HG03045 (cell line): ENCODE measurements at regions not wholly inside any gene's neighbourhood (a gene's known extent, or its start where the extent isn't known, plus 50 kb on each side); places are given as distances from the start of the nearest gene placed in this dataset.

Source experiments
- ATAC-seq: cut with Tn5 transposase; IDR thresholded peaks from one replicate; pipeline ENCODE4 v1.9.1; 2021; ENCODE audit warnings: mild to moderate bottlenecking, moderate library complexity; ENCODE audit not compliant: unreplicated experiment

GRCh38 chr10:4101918-4102654 lies 317.1 kb upstream of the KLF6 start:
- ATAC-seq = no peak

GRCh38 chr10:4100380-4100779 lies 315.4 kb upstream of the KLF6 start:
- ATAC-seq = no peak

- ATAC-seq = no peak
These were observed 314.2 kb upstream of the KLF6 start for GRCh38 chr10:4099202-4099601.

GRCh38 chr10:4095166-4095917 lies 310.3 kb upstream of the KLF6 start:
- no peak for ATAC-seq

- ATAC-seq = no peak
These were observed 309.7 kb upstream of the KLF6 start for GRCh38 chr10:4094751-4095150.

- no peak for ATAC-seq
These were observed 308.4 kb upstream of the KLF6 start for GRCh38 chr10:4093438-4093837.

GRCh38 chr10:4088354-4089066 lies 303.5 kb upstream of the KLF6 start:
- no peak for ATAC-seq

- ATAC-seq = no peak
These were observed 301.3 kb upstream of the KLF6 start for GRCh38 chr10:4086131-4086898.

- ATAC-seq = no peak
These were observed 298.5 kb upstream of the KLF6 start for GRCh38 chr10:4083509-4084003.

- no peak for ATAC-seq
These were observed 297.9 kb upstream of the KLF6 start for GRCh38 chr10:4082861-4083260.

GRCh38 chr10:4081685-4082111 lies 296.7 kb upstream of the KLF6 start:
- no peak for ATAC-seq

GRCh38 chr10:4080225-4080805 lies 295.3 kb upstream of the KLF6 start:
- no peak for ATAC-seq

- no peak for ATAC-seq
These were observed 294.8 kb upstream of the KLF6 start for GRCh38 chr10:4079803-4080202.

- ATAC-seq = no peak
These were observed 292.8 kb upstream of the KLF6 start for GRCh38 chr10:4077804-4078203.

- ATAC-seq = no peak
These were observed 292.0 kb upstream of the KLF6 start for GRCh38 chr10:4076983-4077382.

GRCh38 chr10:4075443-4075842 lies 290.4 kb upstream of the KLF6 start:
- ATAC-seq = no peak

GRCh38 chr10:4074545-4075407 lies 289.8 kb upstream of the KLF6 start:
- no peak for ATAC-seq

- no peak for ATAC-seq
These were observed 288.9 kb upstream of the KLF6 start for GRCh38 chr10:4073912-4074311.

- ATAC-seq = no peak
These were observed 286.1 kb upstream of the KLF6 start for GRCh38 chr10:4070921-4071660.
